OCI-LY7 (cell line): ENCODE measurements at regions not wholly inside any gene's neighbourhood (a gene's known extent, or its start where the extent isn't known, plus 50 kb on each side); places are given as distances from the start of the nearest gene placed in this dataset.
"Not testable (repeated sequence)": the region's sequence is repeated elsewhere in the genome, so short reads cannot be mapped to it uniquely, and the experiment has no call there.

Source experiments
- CTCF ChIP-seq: fragments of 200-600 bp; sonication (generic); conservative IDR thresholded peaks from 2 replicates; pipeline ENCODE4 v1.5.1; 2014; ENCODE audit warnings: mild to moderate bottlenecking, antibody characterized with exemption, low read length, moderate library complexity, mixed read lengths
- EZH2phosphoT487 ChIP-seq: fragments of 200-600 bp; sonication (generic); IDR thresholded peaks from 2 replicates; pipeline ENCODE4 v1.6.1; 2018; ENCODE audit warnings: low read depth, borderline replicate concordance, mild to moderate bottlenecking, mixed run types, antibody characterized with exemption, low read length, moderate library complexity, mixed read lengths

GRCh38 chr21:10119746-10120535 lies 401.4 kb upstream of the TPTE start:
- not testable (repeated sequence) for TF ChIP-seq CTCF, EZH2phosphoT487
